GM23338 (cell line): ENCODE measurements at regions not wholly inside any gene's neighbourhood (a gene's known extent, or its start where the extent isn't known, plus 50 kb on each side); places are given as distances from the start of the nearest gene placed in this dataset.

Source experiments
- ATAC-seq: fragments of 200-7000 bp; cut with Tn5 transposase; 3 replicates; pipeline ENCODE4 v1.9.1; 2020
- DNase-seq: peaks from one replicate; pipeline ENCODE4 v3.0.0-alpha.2; 2015; ENCODE audit warnings: low spot score
- H2AFZ ChIP-seq: fragments of 200-600 bp; sonication (generic); 2 replicates; pipeline ENCODE4 v1.8.0; 2016; ENCODE audit warnings: antibody characterized with exemption, mild to moderate bottlenecking, moderate library complexity
- H3F3A ChIP-seq: fragments of 200-600 bp; sonication (generic); replicated peaks from 2 replicates; pipeline ENCODE4 v1.8.0; 2017; ENCODE audit warnings: antibody characterized with exemption, mixed run types, low read depth
- H3K27ac ChIP-seq: fragments of 200-600 bp; sonication (generic); 2 replicates; pipeline ENCODE4 v1.6.1; 2016; ENCODE audit warnings: low read depth
- H3K27me3 ChIP-seq: fragments of 200-600 bp; sonication (generic); 2 replicates; pipeline ENCODE4 v1.8.0; 2016; ENCODE audit warnings: mild to moderate bottlenecking, mixed run types, moderate library complexity; ENCODE audit not compliant: insufficient read depth
- H3K36me3 ChIP-seq: fragments of 200-600 bp; sonication (generic); 2 replicates; pipeline ENCODE4 v1.8.0; 2016; ENCODE audit warnings: mild to moderate bottlenecking; ENCODE audit not compliant: insufficient read depth
- H3K4me1 ChIP-seq: fragments of 200-600 bp; sonication (generic); 2 replicates; pipeline ENCODE4 v1.8.0; 2016; ENCODE audit warnings: mild to moderate bottlenecking, moderate library complexity; ENCODE audit not compliant: insufficient read depth
- H3K4me2 ChIP-seq: fragments of 200-600 bp; sonication (generic); 2 replicates; pipeline ENCODE4 v1.7.1; 2017; ENCODE audit warnings: mixed run types
- H3K4me3 ChIP-seq: fragments of 200-600 bp; sonication (generic); 2 replicates; pipeline ENCODE4 v1.6.1; 2016; ENCODE audit warnings: mixed run types
- H3K79me2 ChIP-seq: fragments of 200-600 bp; sonication (generic); replicated peaks from 2 replicates; pipeline ENCODE4 v1.8.0; 2017; ENCODE audit warnings: mild to moderate bottlenecking; ENCODE audit not compliant: insufficient read depth
- H3K9me2 ChIP-seq: fragments of 200-600 bp; sonication (generic); 2 replicates; pipeline ENCODE4 v1.8.0; 2017; ENCODE audit not compliant: insufficient read depth
- H4K20me1 ChIP-seq: fragments of 200-600 bp; sonication (generic); replicated peaks from 2 replicates; pipeline ENCODE4 v1.8.0; 2017; ENCODE audit warnings: mild to moderate bottlenecking; ENCODE audit not compliant: insufficient read depth
- H3K27ac Mint-ChIP-seq: 2 replicates; pipeline ENCODE4 v1.8.0; 2020; ENCODE audit warnings: inconsistent platforms, mild to moderate bottlenecking, moderate library complexity, mixed read lengths
- H3K27me3 Mint-ChIP-seq: 3 replicates; pipeline ENCODE4 v1.8.0; 2022; ENCODE audit warnings: low read depth, mild to moderate bottlenecking, moderate library complexity, mixed read lengths, inconsistent platforms; ENCODE audit not compliant: insufficient read depth, poor library complexity
- H3K36me3 Mint-ChIP-seq: 3 replicates; pipeline ENCODE4 v1.8.0; 2021; ENCODE audit warnings: low read depth, mild to moderate bottlenecking, inconsistent platforms, moderate library complexity, mixed read lengths
- H3K4me1 Mint-ChIP-seq: 3 replicates; pipeline ENCODE4 v1.8.0; 2020; ENCODE audit warnings: mild to moderate bottlenecking, inconsistent platforms, mixed read lengths
- H3K4me3 Mint-ChIP-seq: 3 replicates; pipeline ENCODE4 v1.8.0; 2021; ENCODE audit warnings: moderate library complexity, mild to moderate bottlenecking, inconsistent platforms, mixed read lengths
- H3K9me3 Mint-ChIP-seq: 3 replicates; pipeline ENCODE4 v1.8.0; 2020; ENCODE audit warnings: moderate library complexity, mild to moderate bottlenecking, inconsistent platforms, mixed read lengths
- CREB1 ChIP-seq: fragments of 250-450 bp; sonication (Bioruptor Pico); IDR thresholded peaks from 2 replicates; pipeline ENCODE4 v1.5.0; 2020; ENCODE audit warnings: low read depth, mild to moderate bottlenecking, moderate library complexity
- ETS1 ChIP-seq: IDR thresholded peaks from 2 replicates; pipeline ENCODE4 v1.6.1; 2016; ENCODE audit warnings: antibody characterized with exemption
- NANOG ChIP-seq: IDR thresholded peaks from 2 replicates; pipeline ENCODE4 v1.6.1; 2016; ENCODE audit warnings: antibody characterized with exemption, borderline replicate concordance
- POLR2AphosphoS5 ChIP-seq: IDR thresholded peaks from 2 replicates; pipeline ENCODE4 v1.6.1; 2016; ENCODE audit warnings: antibody characterized with exemption, low read depth
- STAT1 ChIP-seq: IDR thresholded peaks from one replicate; pipeline ENCODE4 v1.6.1; 2016; ENCODE audit warnings: antibody characterized with exemption; ENCODE audit not compliant: unreplicated experiment
- ZNF114 ChIP-seq: fragments of 250-450 bp; sonication (Bioruptor Pico); IDR thresholded peaks from 2 replicates; pipeline ENCODE4 v1.5.0; 2020; ENCODE audit warnings: mild to moderate bottlenecking, moderate library complexity
- TF ChIP-seq, protein P1 (sequence below), 2 experiments: fragments of 200-600 bp in 1 of 2; sonication (generic) in 1 of 2; conservative IDR thresholded peaks; 2 replicates each; pipeline versions ENCODE4 v1.5.1 to v1.6.1; 2016 to 2017; ENCODE audit warnings: antibody characterized with exemption in 2 of 2, low read depth in 2 of 2, mild to moderate bottlenecking in 2 of 2, moderate library complexity in 1 of 2
- TF ChIP-seq, protein P2 (sequence below): IDR thresholded peaks from one replicate; pipeline ENCODE4 v1.6.1; 2018; ENCODE audit warnings: antibody characterized with exemption; ENCODE audit not compliant: unreplicated experiment

DNA sequence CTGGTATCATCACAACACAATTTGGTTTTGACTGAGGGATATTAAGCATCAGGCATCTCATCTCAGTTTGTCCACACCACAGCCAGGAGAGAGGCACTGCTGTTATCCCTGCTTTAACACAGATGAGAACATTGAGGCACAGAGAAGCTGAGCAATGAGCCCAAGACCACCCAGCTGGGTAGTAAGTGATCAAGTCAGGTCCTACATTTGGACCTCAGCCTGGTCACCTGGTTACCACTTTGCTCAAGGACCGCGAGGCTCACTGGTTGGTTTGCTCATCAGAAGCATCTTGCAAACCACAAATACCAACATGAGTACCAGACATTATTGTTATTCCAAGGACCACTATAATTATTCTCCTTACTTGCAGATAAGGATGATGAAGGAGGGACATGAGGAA lies 245.5 kb downstream of the CBLN1 start (continued):
- TF ChIP-seq, protein P1, sequence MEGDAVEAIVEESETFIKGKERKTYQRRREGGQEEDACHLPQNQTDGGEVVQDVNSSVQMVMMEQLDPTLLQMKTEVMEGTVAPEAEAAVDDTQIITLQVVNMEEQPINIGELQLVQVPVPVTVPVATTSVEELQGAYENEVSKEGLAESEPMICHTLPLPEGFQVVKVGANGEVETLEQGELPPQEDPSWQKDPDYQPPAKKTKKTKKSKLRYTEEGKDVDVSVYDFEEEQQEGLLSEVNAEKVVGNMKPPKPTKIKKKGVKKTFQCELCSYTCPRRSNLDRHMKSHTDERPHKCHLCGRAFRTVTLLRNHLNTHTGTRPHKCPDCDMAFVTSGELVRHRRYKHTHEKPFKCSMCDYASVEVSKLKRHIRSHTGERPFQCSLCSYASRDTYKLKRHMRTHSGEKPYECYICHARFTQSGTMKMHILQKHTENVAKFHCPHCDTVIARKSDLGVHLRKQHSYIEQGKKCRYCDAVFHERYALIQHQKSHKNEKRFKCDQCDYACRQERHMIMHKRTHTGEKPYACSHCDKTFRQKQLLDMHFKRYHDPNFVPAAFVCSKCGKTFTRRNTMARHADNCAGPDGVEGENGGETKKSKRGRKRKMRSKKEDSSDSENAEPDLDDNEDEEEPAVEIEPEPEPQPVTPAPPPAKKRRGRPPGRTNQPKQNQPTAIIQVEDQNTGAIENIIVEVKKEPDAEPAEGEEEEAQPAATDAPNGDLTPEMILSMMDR (conservative IDR thresholded peaks at IDR 0.05; ENCODE audit: low read depth in 2 of 2) = no peak
- TF ChIP-seq STAT1 (no peak), ETS1 (no peak), ZNF114 (CRISPR knock-in tag) (no peak), CREB1 (no peak)
- TF ChIP-seq, protein P2, sequence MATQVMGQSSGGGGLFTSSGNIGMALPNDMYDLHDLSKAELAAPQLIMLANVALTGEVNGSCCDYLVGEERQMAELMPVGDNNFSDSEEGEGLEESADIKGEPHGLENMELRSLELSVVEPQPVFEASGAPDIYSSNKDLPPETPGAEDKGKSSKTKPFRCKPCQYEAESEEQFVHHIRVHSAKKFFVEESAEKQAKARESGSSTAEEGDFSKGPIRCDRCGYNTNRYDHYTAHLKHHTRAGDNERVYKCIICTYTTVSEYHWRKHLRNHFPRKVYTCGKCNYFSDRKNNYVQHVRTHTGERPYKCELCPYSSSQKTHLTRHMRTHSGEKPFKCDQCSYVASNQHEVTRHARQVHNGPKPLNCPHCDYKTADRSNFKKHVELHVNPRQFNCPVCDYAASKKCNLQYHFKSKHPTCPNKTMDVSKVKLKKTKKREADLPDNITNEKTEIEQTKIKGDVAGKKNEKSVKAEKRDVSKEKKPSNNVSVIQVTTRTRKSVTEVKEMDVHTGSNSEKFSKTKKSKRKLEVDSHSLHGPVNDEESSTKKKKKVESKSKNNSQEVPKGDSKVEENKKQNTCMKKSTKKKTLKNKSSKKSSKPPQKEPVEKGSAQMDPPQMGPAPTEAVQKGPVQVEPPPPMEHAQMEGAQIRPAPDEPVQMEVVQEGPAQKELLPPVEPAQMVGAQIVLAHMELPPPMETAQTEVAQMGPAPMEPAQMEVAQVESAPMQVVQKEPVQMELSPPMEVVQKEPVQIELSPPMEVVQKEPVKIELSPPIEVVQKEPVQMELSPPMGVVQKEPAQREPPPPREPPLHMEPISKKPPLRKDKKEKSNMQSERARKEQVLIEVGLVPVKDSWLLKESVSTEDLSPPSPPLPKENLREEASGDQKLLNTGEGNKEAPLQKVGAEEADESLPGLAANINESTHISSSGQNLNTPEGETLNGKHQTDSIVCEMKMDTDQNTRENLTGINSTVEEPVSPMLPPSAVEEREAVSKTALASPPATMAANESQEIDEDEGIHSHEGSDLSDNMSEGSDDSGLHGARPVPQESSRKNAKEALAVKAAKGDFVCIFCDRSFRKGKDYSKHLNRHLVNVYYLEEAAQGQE = no peak

- Mint-ChIP-seq H3K36me3 (no peaks in the 10 kb centered on the region; the same call in 2 of the 3 replicates), H3K4me3 (no peak overlapping the region), H3K27ac (no peak overlapping the region), H3K27me3 (peaks cover 5% of the 10 kb centered on the region), H3K4me1 (peaks cover 26% of the 10 kb centered on the region), H3K9me3 (peaks cover 4% of the 10 kb centered on the region; the same call in 2 of the 3 replicates)
- no peak overlapping the region for H3K4me2 ChIP-seq
- no peak overlapping the region for H2AFZ ChIP-seq
- no peak for ATAC-seq
- H3K9me2 ChIP-seq = peaks cover 14% of the 10 kb centered on the region
- H3K4me3 ChIP-seq = no peak overlapping the region
- H3K36me3 ChIP-seq = no peaks in the 10 kb centered on the region
- H4K20me1 ChIP-seq = no peaks in the 10 kb centered on the region
- DNase-seq = no peak
- H3K27me3 ChIP-seq = no peaks in the 10 kb centered on the region
- no peaks in the 10 kb centered on the region for H3F3A ChIP-seq
- H3K79me2 ChIP-seq = no peaks in the 10 kb centered on the region
- H3K27ac ChIP-seq = no peak overlapping the region
- peaks cover 14% of the 10 kb centered on the region for H3K4me1 ChIP-seq
- TF ChIP-seq, protein P1 (conservative IDR thresholded peaks at IDR 0.05; ENCODE audit: low read depth in 2 of 2) = no peak
- no peak for TF ChIP-seq POLR2AphosphoS5
- TF ChIP-seq ZNF114 (CRISPR knock-in tag) = no peak
- no peak for TF ChIP-seq ETS1
- no peak for TF ChIP-seq NANOG
- no peak for TF ChIP-seq STAT1
- no peak for TF ChIP-seq CREB1
Observed at GRCh38 chr16:49027420-49027819, 254.2 kb downstream of the CBLN1 start.
